Stimulated activated CD4-positive, alpha-beta T cell treated with anti-CD3 and anti-CD28 coated beads, Interleukin-2, amount 100 ng/mL, for 4 hours (primary cell): ENCODE measurements at regions not wholly inside any gene's neighbourhood (a gene's known extent, or its start where the extent isn't known, plus 50 kb on each side); places are given as distances from the start of the nearest gene placed in this dataset.

Experiments
- DNase-seq: peaks from one replicate; pipeline ENCODE4 v3.0.0-alpha.2; 2020; ENCODE audit warnings: low read depth

GRCh38 chr1:195376190-195376589, 1232.0 kb downstream of the KCNT2 start:
- no peak for DNase-seq

GRCh38 chr1:195373856-195374255, 1234.4 kb downstream of the KCNT2 start:
- DNase-seq: no peak

- no peak for DNase-seq
Observed at GRCh38 chr1:195345149-195345548, 1263.1 kb downstream of the KCNT2 start.

GRCh38 chr1:195337646-195338045, 1270.6 kb downstream of the KCNT2 start:
- DNase-seq: no peak

- DNase-seq: no peak
Observed at GRCh38 chr1:195336812-195337211, 1271.4 kb downstream of the KCNT2 start.

GRCh38 chr1:195335541-195335940, 1272.7 kb downstream of the KCNT2 start:
- DNase-seq: no peak

GRCh38 chr1:195332102-195332501, 1276.1 kb downstream of the KCNT2 start:
- DNase-seq: no peak

GRCh38 chr1:195328681-195329080, 1279.6 kb downstream of the KCNT2 start:
- no peak for DNase-seq

GRCh38 chr1:195328102-195328501, 1280.1 kb downstream of the KCNT2 start:
- DNase-seq: no peak

- no peak for DNase-seq
Observed at GRCh38 chr1:195327361-195327760, 1280.9 kb downstream of the KCNT2 start.

- DNase-seq: no peak
Observed at GRCh38 chr1:195326325-195326724, 1281.9 kb downstream of the KCNT2 start.

GRCh38 chr1:195325181-195325580, 1283.1 kb downstream of the KCNT2 start:
- no peak for DNase-seq

- no peak for DNase-seq
Observed at GRCh38 chr1:195306281-195306680, 1302.0 kb downstream of the KCNT2 start.

- DNase-seq: no peak
Observed at GRCh38 chr1:195294911-195295310, 1313.3 kb downstream of the KCNT2 start.

- DNase-seq: no peak
Observed at GRCh38 chr1:195278644-195279043, 1329.6 kb downstream of the KCNT2 start.

- no peak for DNase-seq
Observed at GRCh38 chr1:195275710-195276109, 1332.5 kb downstream of the KCNT2 start.

- no peak for DNase-seq
Observed at GRCh38 chr1:195251900-195252299, 1356.3 kb downstream of the KCNT2 start.

GRCh38 chr1:195243492-195243891, 1364.7 kb downstream of the KCNT2 start:
- DNase-seq: no peak

GRCh38 chr1:195241066-195241465, 1367.2 kb downstream of the KCNT2 start:
- no peak for DNase-seq

- no peak for DNase-seq
Observed at GRCh38 chr1:195238313-195238712, 1369.9 kb downstream of the KCNT2 start.

- DNase-seq: no peak
Observed at GRCh38 chr1:195236991-195237889, 1371.0 kb downstream of the KCNT2 start.

GRCh38 chr1:195218428-195219212, 1389.6 kb downstream of the KCNT2 start:
- DNase-seq: no peak

GRCh38 chr1:195202241-195202640, 1406.0 kb downstream of the KCNT2 start:
- DNase-seq: no peak
